SK-N-SH (cell line): ENCODE measurements at regions not wholly inside any gene's neighbourhood (a gene's known extent, or its start where the extent isn't known, plus 50 kb on each side); places are given as distances from the start of the nearest gene placed in this dataset.

Experiments used
- CTCF ChIA-PET: fragments of 300-600, 350-600 bp; formaldehyde crosslinking; extraction: SDS; loops from one replicate; lab custom pipeline; 2021; lab: Yijun Ruan, JAX
- POLR2A ChIA-PET: fragments of 350-600 bp; sonication (Branson Sonifier 250); formaldehyde crosslinking; extraction: SDS; loops from one replicate; lab custom pipeline; 2020; ENCODE audit warnings: antibody characterized with exemption, inconsistent platforms; lab: Yijun Ruan, JAX
- DNase-seq: peaks from one replicate; pipeline ENCODE4 v3.0.0; 2012
- H2AFZ ChIP-seq: fragments of 200-600 bp; sonication (generic); 2 replicates; pipeline ENCODE4 v1.8.1; 2016; ENCODE audit warnings: antibody characterized with exemption, mild to moderate bottlenecking, low read depth
- H3F3A ChIP-seq: fragments of 200-600 bp; sonication (generic); replicated peaks from 2 replicates; pipeline ENCODE3; 2016; ENCODE audit warnings: antibody characterized with exemption, mild to moderate bottlenecking; ENCODE audit not compliant: insufficient read depth
- H3K27ac ChIP-seq, 2 experiments: fragments of 200-500 bp in 1 of 2; fragments of 200-600 bp in 1 of 2; sonication (Bioruptor generic) in 1 of 2; sonication (generic), shearing (Covaris generic) in 1 of 2; 2 replicates each; pipeline versions ENCODE4 v1.5.1 to v1.6.1; 2014 to 2016; ENCODE audit warnings: low read depth in 2 of 2, inconsistent platforms in 1 of 2, low read length in 1 of 2, mild to moderate bottlenecking in 1 of 2, mixed read lengths in 1 of 2
- H3K27me3 ChIP-seq: fragments of 200-600 bp; sonication (generic), shearing (Covaris generic); 2 replicates; pipeline ENCODE4 v1.6.1; 2016; ENCODE audit warnings: mixed run types; ENCODE audit not compliant: insufficient read depth
- H3K36me3 ChIP-seq, 2 experiments: fragments of 200-500 bp in 1 of 2; fragments of 200-600 bp in 1 of 2; sonication (Bioruptor generic) in 1 of 2; sonication (generic) in 1 of 2; replicated peaks in 1 of 2; 2 replicates each; pipeline versions ENCODE3 to v1.5.1; 2014 to 2016; ENCODE audit warnings: low read length in 1 of 2, mild to moderate bottlenecking in 1 of 2; ENCODE audit not compliant: insufficient read depth in 2 of 2, control insufficient read depth in 1 of 2
- H3K4me1 ChIP-seq, 2 experiments: fragments of 200-500 bp in 1 of 2; fragments of 200-600 bp in 1 of 2; sonication (Bioruptor generic) in 1 of 2; sonication (generic), shearing (Covaris generic) in 1 of 2; 2 replicates each; pipeline versions ENCODE4 v1.5.1 to v1.6.1; 2014 to 2016; ENCODE audit warnings: low read depth in 1 of 2, low read length in 1 of 2, mixed run types in 1 of 2; ENCODE audit not compliant: insufficient read depth in 2 of 2, control insufficient read depth in 1 of 2
- H3K4me2 ChIP-seq: fragments of 200-600 bp; sonication (generic), shearing (Covaris generic); 2 replicates; pipeline ENCODE4 v1.6.1; 2017; ENCODE audit warnings: mixed run types
- H3K4me3 ChIP-seq, 2 experiments: fragments of 200-500 bp in 1 of 2; fragments of 200-600 bp in 1 of 2; sonication (Bioruptor generic) in 1 of 2; sonication (generic), shearing (Covaris generic) in 1 of 2; 2 replicates each; pipeline versions ENCODE4 v1.5.1 to v1.8.1; 2014 to 2016; ENCODE audit warnings: low read depth in 2 of 2, inconsistent platforms in 1 of 2, low read length in 1 of 2, mild to moderate bottlenecking in 1 of 2, mixed read lengths in 1 of 2, moderate library complexity in 1 of 2
- H3K79me2 ChIP-seq: fragments of 200-600 bp; sonication (generic); 2 replicates; pipeline ENCODE4 v1.8.1; 2017; ENCODE audit warnings: mild to moderate bottlenecking; ENCODE audit not compliant: insufficient read depth
- H3K9ac ChIP-seq: fragments of 200-600 bp; sonication (generic); 2 replicates; pipeline ENCODE4 v1.6.1; 2017; ENCODE audit warnings: mixed run types
- H3K9me2 ChIP-seq: fragments of 200-600 bp; sonication (generic); 2 replicates; pipeline ENCODE4 v1.6.1; 2017; ENCODE audit warnings: mixed run types
- H3K9me3 ChIP-seq: fragments of 200-600 bp; sonication (generic); 2 replicates; pipeline ENCODE4 v1.6.1; 2017; ENCODE audit warnings: mixed run types, mild to moderate bottlenecking, moderate library complexity
- H4K20me1 ChIP-seq: fragments of 200-600 bp; sonication (generic); 2 replicates; pipeline ENCODE4 v1.6.1; 2017; ENCODE audit warnings: mild to moderate bottlenecking, mixed run types; ENCODE audit not compliant: insufficient read depth
- CHD2 ChIP-seq: fragments of 150-350 bp; IDR thresholded peaks from 2 replicates; pipeline ENCODE4 v1.6.1; 2018; ENCODE audit warnings: low read length; ENCODE audit not compliant: partially characterized antibody
- CTCF ChIP-seq: fragments of 200-600 bp; sonication (generic); IDR thresholded peaks from 2 replicates; pipeline ENCODE4 v1.6.1; 2017; ENCODE audit warnings: antibody characterized with exemption, mild to moderate bottlenecking, moderate library complexity
- ELF1 ChIP-seq: IDR thresholded peaks from 2 replicates; pipeline ENCODE4 v1.4.0; 2012
- EP300 ChIP-seq, 2 experiments: IDR thresholded peaks; 2 replicates each; pipeline versions ENCODE4 v1.4.0 to v1.6.1; 2012; ENCODE audit warnings: borderline replicate concordance in 1 of 2, low read depth in 1 of 2, low read length in 1 of 2
- FOXJ3 ChIP-seq: sonication (generic); formaldehyde crosslinking; IDR thresholded peaks from 2 replicates; pipeline ENCODE4 v1.5.1; 2020; ENCODE audit warnings: mild to moderate bottlenecking, missing genetic modification reagents
- GABPA ChIP-seq: IDR thresholded peaks from 2 replicates; pipeline ENCODE4 v1.4.0; 2012; ENCODE audit warnings: low read depth, mild to moderate bottlenecking
- GATA2 ChIP-seq: sonication (generic); formaldehyde crosslinking; IDR thresholded peaks from 2 replicates; pipeline ENCODE4 v1.5.0; 2020; ENCODE audit warnings: mild to moderate bottlenecking, missing genetic modification reagents
- MEF2A ChIP-seq: IDR thresholded peaks from 2 replicates; pipeline ENCODE4 v1.4.0; 2012; ENCODE audit warnings: low read depth, borderline replicate concordance
- NFIC ChIP-seq: IDR thresholded peaks from 2 replicates; pipeline ENCODE4 v1.4.0; 2012; ENCODE audit warnings: borderline replicate concordance
- POLR2AphosphoS5 ChIP-seq: IDR thresholded peaks from 2 replicates; pipeline ENCODE4 v1.6.1; 2012; ENCODE audit warnings: low read depth, low read length
- RAD21 ChIP-seq: IDR thresholded peaks from 2 replicates; pipeline ENCODE4 v1.6.1; 2012; ENCODE audit warnings: mild to moderate bottlenecking, low read length
- RFX5 ChIP-seq: IDR thresholded peaks from 2 replicates; pipeline ENCODE4 v1.6.1; 2012; ENCODE audit warnings: mild to moderate bottlenecking, improper control_type of control experiment, low read length
- SMC3 ChIP-seq: IDR thresholded peaks from 2 replicates; pipeline ENCODE4 v1.6.1; 2012; ENCODE audit warnings: low read depth, low read length, improper control_type of control experiment
- TCF12 ChIP-seq: IDR thresholded peaks from 2 replicates; pipeline ENCODE4 v1.4.0; 2012
- TEAD4 ChIP-seq: IDR thresholded peaks from 2 replicates; pipeline ENCODE4 v1.4.0; 2012; ENCODE audit warnings: mild to moderate bottlenecking, borderline replicate concordance; ENCODE audit not compliant: insufficient read depth
- USF1 ChIP-seq: IDR thresholded peaks from 2 replicates; pipeline ENCODE4 v1.4.0; 2012; ENCODE audit warnings: low read depth, borderline replicate concordance
- YY1 ChIP-seq: IDR thresholded peaks from 2 replicates; pipeline ENCODE4 v1.4.0; 2012; ENCODE audit warnings: low read depth, mild to moderate bottlenecking
- WGBS: methylation state at CpG from one replicate; pipeline ENCODE4 v1.1.6; 2017; ENCODE audit warnings: low lambda C conversion rate; 5-methylcytosine and 5-hydroxymethylcytosine counted together
- TF ChIP-seq, protein P1 (sequence below): IDR thresholded peaks from 2 replicates; pipeline ENCODE4 v1.4.0; 2012; ENCODE audit warnings: low read depth
- TF ChIP-seq, protein P2 (sequence below): IDR thresholded peaks from 2 replicates; pipeline ENCODE4; 2012

DNA sequence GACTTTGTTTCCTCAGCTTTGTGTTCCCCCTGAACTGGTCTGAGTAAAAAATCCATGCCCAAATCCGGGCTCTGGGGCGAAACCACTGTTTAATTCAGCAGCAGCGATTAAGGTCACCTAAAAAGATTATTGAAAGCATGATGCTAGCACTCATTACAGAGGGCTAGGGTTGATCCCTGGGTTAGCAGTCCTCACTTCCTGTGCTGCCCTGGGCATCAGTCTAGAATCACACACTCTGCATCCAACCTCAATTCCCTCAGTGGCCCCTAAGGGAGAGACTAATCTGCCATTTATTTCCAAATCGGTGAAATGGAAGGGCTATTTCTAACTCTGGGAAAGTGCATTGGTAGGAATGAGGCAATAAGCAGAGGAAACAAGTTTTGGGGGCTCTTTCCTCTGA is 107.2 kb downstream of the BTG1 start:
- no peak for DNase-seq
- no peaks in the 10 kb centered on the region for H3K9me3 ChIP-seq
- H3K4me2 ChIP-seq = no peak overlapping the region
- H2AFZ ChIP-seq = no peak overlapping the region
- TF ChIP-seq GATA2 (CRISPR knock-in tag) (no peak), EP300 (IDR thresholded peaks at IDR 0.05; ENCODE audit: borderline replicate concordance in 1 of 2, low read depth in 1 of 2, low read length in 1 of 2) (no peak), FOXJ3 (no peak)
- TF ChIP-seq, protein P1, sequence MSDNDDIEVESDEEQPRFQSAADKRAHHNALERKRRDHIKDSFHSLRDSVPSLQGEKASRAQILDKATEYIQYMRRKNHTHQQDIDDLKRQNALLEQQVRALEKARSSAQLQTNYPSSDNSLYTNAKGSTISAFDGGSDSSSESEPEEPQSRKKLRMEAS = no peak
- TF ChIP-seq, all 33 proteins: peak for 0
- H3F3A ChIP-seq = no peaks in the 10 kb centered on the region
- ChIA-PET CTCF (no interaction called here), POLR2A (no interaction called here)
- peak overlapping the region in 1 of 2 experiments; percentile 58; a peak in 1 of 4 replicates for H3K27ac ChIP-seq
- H3K9me2 ChIP-seq = no peaks in the 10 kb centered on the region
- peaks cover 17 to 34% of the 10 kb centered on the region in 2 experiments; a peak in 3 of 4 replicates for H3K4me1 ChIP-seq
- H3K27me3 ChIP-seq = no peaks in the 10 kb centered on the region
- 95% methylated on average over 3 of the region's 4 CpGs for WGBS
- H3K4me3 ChIP-seq = no peak overlapping the region
- no peaks in the 10 kb centered on the region for H4K20me1 ChIP-seq
- H3K79me2 ChIP-seq = no peaks in the 10 kb centered on the region
- H3K36me3 ChIP-seq = no peaks in the 10 kb centered on the region
- H3K9ac ChIP-seq = no peak overlapping the region

DNA sequence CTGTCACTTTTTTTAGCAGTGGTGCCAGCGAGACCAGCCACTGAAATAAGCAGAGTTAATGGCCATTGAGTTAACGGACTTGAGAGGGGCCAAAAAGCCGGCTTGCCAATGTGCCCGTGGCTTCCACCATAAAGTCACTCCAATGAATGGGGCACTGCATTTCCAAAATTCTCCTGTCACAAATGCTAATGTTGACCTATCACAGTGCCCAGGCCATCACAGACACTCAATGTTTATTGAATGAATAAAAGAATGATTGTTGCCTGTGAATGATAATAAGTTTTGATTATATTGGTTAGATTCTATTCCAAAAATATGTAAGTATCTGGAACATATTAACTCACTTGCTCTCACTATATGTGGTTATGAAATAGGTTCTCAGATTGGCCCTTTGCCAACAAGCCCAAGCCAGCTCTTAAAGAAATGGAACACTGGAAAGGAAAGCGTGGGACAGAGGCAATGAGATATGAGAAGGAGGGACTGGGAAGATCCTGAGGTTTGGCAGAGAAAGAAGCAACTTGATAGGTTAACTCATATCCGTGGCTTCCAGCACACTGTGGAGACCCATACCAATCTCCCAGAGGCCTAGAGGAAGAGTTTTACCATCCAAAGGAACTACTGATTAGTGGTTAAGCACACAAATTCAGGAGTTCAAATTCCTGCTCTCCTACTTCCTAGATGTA is 108.7 kb downstream of the BTG1 start:
- Histone ChIP-seq H3F3A (no peaks in the 10 kb centered on the region), H3K36me3 (no peaks in the 10 kb centered on the region), H2AFZ (no peak overlapping the region), H3K4me3 (no peak overlapping the region), H3K27me3 (no peaks in the 10 kb centered on the region), H3K79me2 (no peaks in the 10 kb centered on the region), H3K9me3 (no peaks in the 10 kb centered on the region), H3K9ac (no peak overlapping the region), H3K27ac (peak overlapping the region; percentile 43 to 85), H4K20me1 (no peaks in the 10 kb centered on the region), H3K9me2 (no peaks in the 10 kb centered on the region), H3K4me2 (no peak overlapping the region), H3K4me1 (peaks cover 17 to 34% of the 10 kb centered on the region in 2 experiments; a peak in 3 of 4 replicates)
- CTCF ChIA-PET = no interaction called here
- 63% methylated on average over 6 of the region's 6 CpGs for WGBS
- no peak for DNase-seq
- POLR2A ChIA-PET = no interaction called here
- TF ChIP-seq MEF2A (no peak), ELF1 (no peak), RFX5 (no peak), SMC3 (no peak), YY1 (no peak), POLR2AphosphoS5 (peak; percentile 28; the same call in 1 of the 2 replicates), GABPA (no peak), NFIC (peak; percentile 78), EP300 (IDR thresholded peaks at IDR 0.05; ENCODE audit: borderline replicate concordance in 1 of 2, low read depth in 1 of 2, low read length in 1 of 2) (peak in 1 of 2 experiments; percentile 33; a peak in 1 of 4 replicates), CHD2 (no peak), TEAD4 (0 out of 2 replicates have a peak, but pooled peaks have one; percentile 32), GATA2 (CRISPR knock-in tag) (no peak), FOXJ3 (no peak), TCF12 (peak; percentile 73), CTCF (no peak), RAD21 (no peak), USF1 (no peak)
- TF ChIP-seq, protein P2, sequence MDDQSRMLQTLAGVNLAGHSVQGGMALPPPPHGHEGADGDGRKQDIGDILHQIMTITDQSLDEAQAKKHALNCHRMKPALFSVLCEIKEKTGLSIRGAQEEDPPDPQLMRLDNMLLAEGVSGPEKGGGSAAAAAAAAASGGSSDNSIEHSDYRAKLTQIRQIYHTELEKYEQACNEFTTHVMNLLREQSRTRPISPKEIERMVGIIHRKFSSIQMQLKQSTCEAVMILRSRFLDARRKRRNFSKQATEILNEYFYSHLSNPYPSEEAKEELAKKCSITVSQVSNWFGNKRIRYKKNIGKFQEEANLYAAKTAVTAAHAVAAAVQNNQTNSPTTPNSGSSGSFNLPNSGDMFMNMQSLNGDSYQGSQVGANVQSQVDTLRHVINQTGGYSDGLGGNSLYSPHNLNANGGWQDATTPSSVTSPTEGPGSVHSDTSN = peak; percentile 67
